ENCODE measurements at regions not wholly inside any gene's neighbourhood (a gene's known extent, or its start where the extent isn't known, plus 50 kb on each side); places are given as distances from the start of the nearest gene placed in this dataset.

- TF ChIP-seq CHD7 (IDR thresholded peaks at IDR 0.05; ENCODE audit: insufficient replicate concordance, low read length): no peak
- no peak for TF ChIP-seq MAFK (IDR thresholded peaks at IDR 0.05; ENCODE audit: low read depth, low read length)
- no peak for TF ChIP-seq ASH2L (IDR thresholded peaks at IDR 0.05; ENCODE audit: low read length)
- no peak for TF ChIP-seq KDM4A (IDR thresholded peaks at IDR 0.05; ENCODE audit: low read depth, low read length, severe bottlenecking)
Observed at GRCh38 chr12:96103067-96103644, 67.8 kb upstream of the LTA4H start (continued).
